ENCODE measurements at regions not wholly inside any gene's neighbourhood (a gene's known extent, or its start where the extent isn't known, plus 50 kb on each side); places are given as distances from the start of the nearest gene placed in this dataset.

- no peak for DNase-seq (ENCODE audit: low spot score)
- H3K9me3 ChIP-seq (ENCODE audit: low read depth, low read length, poor library complexity, severe bottlenecking), result no peaks in the 10 kb centered on the region
- H3K4me1 ChIP-seq (ENCODE audit: insufficient read depth, low read length, poor library complexity, severe bottlenecking), result no peaks in the 10 kb centered on the region
- no peak overlapping the region for H3K4me3 ChIP-seq (ENCODE audit: low read depth, low read length, poor library complexity, severe bottlenecking)
- BruUV-seq (replicated peaks), result no TSS peak
- no peaks in the 10 kb centered on the region for H3K36me3 ChIP-seq (ENCODE audit: insufficient read depth, low read length, poor library complexity, severe bottlenecking)
- TF ChIP-seq, protein P1, sequence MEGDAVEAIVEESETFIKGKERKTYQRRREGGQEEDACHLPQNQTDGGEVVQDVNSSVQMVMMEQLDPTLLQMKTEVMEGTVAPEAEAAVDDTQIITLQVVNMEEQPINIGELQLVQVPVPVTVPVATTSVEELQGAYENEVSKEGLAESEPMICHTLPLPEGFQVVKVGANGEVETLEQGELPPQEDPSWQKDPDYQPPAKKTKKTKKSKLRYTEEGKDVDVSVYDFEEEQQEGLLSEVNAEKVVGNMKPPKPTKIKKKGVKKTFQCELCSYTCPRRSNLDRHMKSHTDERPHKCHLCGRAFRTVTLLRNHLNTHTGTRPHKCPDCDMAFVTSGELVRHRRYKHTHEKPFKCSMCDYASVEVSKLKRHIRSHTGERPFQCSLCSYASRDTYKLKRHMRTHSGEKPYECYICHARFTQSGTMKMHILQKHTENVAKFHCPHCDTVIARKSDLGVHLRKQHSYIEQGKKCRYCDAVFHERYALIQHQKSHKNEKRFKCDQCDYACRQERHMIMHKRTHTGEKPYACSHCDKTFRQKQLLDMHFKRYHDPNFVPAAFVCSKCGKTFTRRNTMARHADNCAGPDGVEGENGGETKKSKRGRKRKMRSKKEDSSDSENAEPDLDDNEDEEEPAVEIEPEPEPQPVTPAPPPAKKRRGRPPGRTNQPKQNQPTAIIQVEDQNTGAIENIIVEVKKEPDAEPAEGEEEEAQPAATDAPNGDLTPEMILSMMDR (conservative IDR thresholded peaks at IDR 0.05; ENCODE audit: low read depth, low read length), result no peak
- no peak for TF ChIP-seq EZH2 (IDR thresholded peaks at IDR 0.05; ENCODE audit: borderline replicate concordance, low read depth, low read length, poor library complexity, severe bottlenecking)
- no peak overlapping the region for H3K27ac ChIP-seq (ENCODE audit: low read depth, low read length, poor library complexity, severe bottlenecking)
- peaks cover 3% of the 10 kb centered on the region for H3K27me3 ChIP-seq (replicated peaks; ENCODE audit: insufficient read depth, low read depth, low read length, poor library complexity)
- intact Hi-C loops (cut with micrococcal nuclease; ENCODE audit: unreplicated experiment), result no loop called here
- CTCF ChIA-PET, result no interaction called here
- POLR2A ChIA-PET (ENCODE audit: low non-redundant PET), result no interaction called here
Observed at GRCh38 chr10:131764929-131765328, 135.9 kb upstream of the PPP2R2D start.

DNA sequence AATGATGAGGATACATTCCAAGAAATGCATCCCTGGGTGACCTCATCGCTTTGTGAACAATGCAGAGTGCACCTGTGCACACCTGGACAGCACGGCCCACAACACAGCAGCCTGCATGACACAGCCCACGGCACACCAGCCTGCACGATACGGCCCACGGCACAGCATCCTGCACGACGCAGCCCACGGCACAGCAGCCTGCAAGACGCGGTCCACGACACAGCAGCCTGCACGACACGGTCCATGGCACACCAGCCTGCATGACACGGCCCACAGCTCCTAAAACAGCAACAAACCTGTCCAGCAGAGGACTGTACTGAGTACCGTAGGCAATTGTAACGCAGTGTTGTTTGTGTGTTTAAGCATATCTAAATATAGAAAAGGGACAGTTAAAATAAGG lies 134.7 kb upstream of the PPP2R2D start:
- peaks cover 3% of the 10 kb centered on the region for H3K27me3 ChIP-seq (replicated peaks; ENCODE audit: insufficient read depth, low read depth, low read length, poor library complexity)

GRCh38 chr10:131767716-131768115 lies 133.1 kb upstream of the PPP2R2D start:
- Histone ChIP-seq H3K27me3 (replicated peaks; ENCODE audit: insufficient read depth, low read depth, low read length, poor library complexity) (peaks cover 3% of the 10 kb centered on the region), H3K4me3 (ENCODE audit: low read depth, low read length, poor library complexity, severe bottlenecking) (no peak overlapping the region), H3K36me3 (ENCODE audit: insufficient read depth, low read length, poor library complexity, severe bottlenecking) (no peaks in the 10 kb centered on the region), H3K27ac (ENCODE audit: low read depth, low read length, poor library complexity, severe bottlenecking) (no peak overlapping the region), H3K9me3 (ENCODE audit: low read depth, low read length, poor library complexity, severe bottlenecking) (no peaks in the 10 kb centered on the region), H3K4me1 (ENCODE audit: insufficient read depth, low read length, poor library complexity, severe bottlenecking) (no peaks in the 10 kb centered on the region)
- BruUV-seq (replicated peaks), result no TSS peak
- DNase-seq (ENCODE audit: low spot score), result no peak
- ChIA-PET CTCF (no interaction called here), POLR2A (ENCODE audit: low non-redundant PET) (no interaction called here)
- intact Hi-C loops (cut with micrococcal nuclease; ENCODE audit: unreplicated experiment), result no loop called here
- no peak for TF ChIP-seq EZH2 (IDR thresholded peaks at IDR 0.05; ENCODE audit: borderline replicate concordance, low read depth, low read length, poor library complexity, severe bottlenecking)
- TF ChIP-seq, protein P1 (conservative IDR thresholded peaks at IDR 0.05; ENCODE audit: low read depth, low read length), result no peak

More for the DNA sequence above, 134.7 kb upstream of the PPP2R2D start:
- TF ChIP-seq, protein P1 (conservative IDR thresholded peaks at IDR 0.05; ENCODE audit: low read depth, low read length), result no peak
- TF ChIP-seq EZH2 (IDR thresholded peaks at IDR 0.05; ENCODE audit: borderline replicate concordance, low read depth, low read length, poor library complexity, severe bottlenecking), result no peak
- Histone ChIP-seq H3K9me3 (ENCODE audit: low read depth, low read length, poor library complexity, severe bottlenecking) (no peaks in the 10 kb centered on the region), H3K4me1 (ENCODE audit: insufficient read depth, low read length, poor library complexity, severe bottlenecking) (no peaks in the 10 kb centered on the region), H3K36me3 (ENCODE audit: insufficient read depth, low read length, poor library complexity, severe bottlenecking) (no peaks in the 10 kb centered on the region), H3K27ac (ENCODE audit: low read depth, low read length, poor library complexity, severe bottlenecking) (no peak overlapping the region), H3K4me3 (ENCODE audit: low read depth, low read length, poor library complexity, severe bottlenecking) (no peak overlapping the region)
- BruUV-seq (replicated peaks), result no TSS peak
- ChIA-PET POLR2A (ENCODE audit: low non-redundant PET) (no interaction called here), CTCF (no interaction called here)
- DNase-seq (ENCODE audit: low spot score), result no peak
- intact Hi-C loops (cut with micrococcal nuclease; ENCODE audit: unreplicated experiment), result no loop called here
